ENCODE measurements at regions not wholly inside any gene's neighbourhood (a gene's known extent, or its start where the extent isn't known, plus 50 kb on each side); places are given as distances from the start of the nearest gene placed in this dataset.

DNA sequence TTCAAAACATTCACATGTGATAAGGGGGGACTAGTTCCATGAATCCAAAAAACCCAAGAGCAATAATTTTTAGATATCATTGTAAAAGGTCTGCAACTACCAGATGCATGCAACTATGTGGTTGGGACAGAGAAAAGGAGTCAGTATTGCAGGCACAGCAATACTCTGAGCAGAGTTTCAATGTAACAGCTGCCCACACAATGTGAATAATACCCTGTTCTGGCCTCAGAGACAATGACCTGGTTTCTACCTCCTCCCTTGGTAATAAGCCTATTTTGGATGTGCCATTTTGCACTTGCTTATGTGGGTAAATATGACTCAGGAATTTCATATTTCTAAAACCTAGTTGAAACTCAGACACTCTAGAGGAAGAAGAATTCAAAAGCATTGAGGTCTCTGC, 194.8 kb upstream of the RASGEF1B start:
- TF ChIP-seq, protein P1, sequence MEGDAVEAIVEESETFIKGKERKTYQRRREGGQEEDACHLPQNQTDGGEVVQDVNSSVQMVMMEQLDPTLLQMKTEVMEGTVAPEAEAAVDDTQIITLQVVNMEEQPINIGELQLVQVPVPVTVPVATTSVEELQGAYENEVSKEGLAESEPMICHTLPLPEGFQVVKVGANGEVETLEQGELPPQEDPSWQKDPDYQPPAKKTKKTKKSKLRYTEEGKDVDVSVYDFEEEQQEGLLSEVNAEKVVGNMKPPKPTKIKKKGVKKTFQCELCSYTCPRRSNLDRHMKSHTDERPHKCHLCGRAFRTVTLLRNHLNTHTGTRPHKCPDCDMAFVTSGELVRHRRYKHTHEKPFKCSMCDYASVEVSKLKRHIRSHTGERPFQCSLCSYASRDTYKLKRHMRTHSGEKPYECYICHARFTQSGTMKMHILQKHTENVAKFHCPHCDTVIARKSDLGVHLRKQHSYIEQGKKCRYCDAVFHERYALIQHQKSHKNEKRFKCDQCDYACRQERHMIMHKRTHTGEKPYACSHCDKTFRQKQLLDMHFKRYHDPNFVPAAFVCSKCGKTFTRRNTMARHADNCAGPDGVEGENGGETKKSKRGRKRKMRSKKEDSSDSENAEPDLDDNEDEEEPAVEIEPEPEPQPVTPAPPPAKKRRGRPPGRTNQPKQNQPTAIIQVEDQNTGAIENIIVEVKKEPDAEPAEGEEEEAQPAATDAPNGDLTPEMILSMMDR (IDR thresholded peaks at IDR 0.05), result no peak
- TF ChIP-seq EZH2 (IDR thresholded peaks at IDR 0.05; ENCODE audit: borderline replicate concordance, insufficient read depth, low read depth, low read length, poor library complexity, severe bottlenecking), result no peak
